GM04503 (cell line): ENCODE measurements at regions not wholly inside any gene's neighbourhood (a gene's known extent, or its start where the extent isn't known, plus 50 kb on each side); places are given as distances from the start of the nearest gene placed in this dataset.

Experiments
- DNase-seq: peaks from one replicate; pipeline ENCODE4 v3.0.0-alpha.2; 2012; ENCODE audit warnings: low read depth

DNA sequence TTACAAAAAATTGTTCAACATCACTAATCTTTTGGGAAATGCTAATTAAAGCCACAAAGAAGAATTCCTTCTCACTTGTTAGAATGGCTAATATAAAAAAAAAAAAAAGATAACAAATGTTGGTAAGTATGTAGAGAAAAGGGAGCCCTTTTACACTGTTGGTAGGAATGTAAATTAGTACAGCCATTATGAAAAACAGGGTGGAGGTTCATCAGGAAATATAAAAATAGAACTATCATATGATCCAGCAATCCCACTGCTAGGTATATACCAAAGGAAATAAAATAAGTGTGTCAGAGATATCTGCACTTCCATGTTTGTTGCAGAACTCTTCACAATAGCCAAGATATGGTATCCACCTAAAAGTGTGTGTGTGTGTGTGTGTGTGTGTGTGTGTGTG, 83.5 kb upstream of the RGMB start:
- no peak for DNase-seq

DNA sequence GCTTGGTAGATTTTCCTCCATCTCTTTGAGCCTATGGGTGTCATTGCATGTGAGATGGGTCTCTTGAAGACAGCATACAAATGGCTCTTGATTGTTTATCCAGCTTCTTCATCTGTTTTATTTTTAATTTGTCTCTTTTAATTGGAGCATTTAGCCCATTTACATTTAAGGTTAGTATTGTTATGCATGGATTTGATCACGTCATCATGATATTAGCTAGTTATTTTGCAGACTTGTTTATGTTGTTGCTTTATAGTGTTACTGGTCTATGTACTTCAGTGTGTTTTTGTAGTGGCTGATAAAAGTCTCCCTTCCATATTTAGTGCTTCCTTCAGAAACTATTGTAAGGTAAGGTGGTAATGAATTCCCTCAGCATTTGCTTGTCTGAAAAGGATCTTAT, 78.6 kb upstream of the RGMB start:
- DNase-seq: no peak

DNA sequence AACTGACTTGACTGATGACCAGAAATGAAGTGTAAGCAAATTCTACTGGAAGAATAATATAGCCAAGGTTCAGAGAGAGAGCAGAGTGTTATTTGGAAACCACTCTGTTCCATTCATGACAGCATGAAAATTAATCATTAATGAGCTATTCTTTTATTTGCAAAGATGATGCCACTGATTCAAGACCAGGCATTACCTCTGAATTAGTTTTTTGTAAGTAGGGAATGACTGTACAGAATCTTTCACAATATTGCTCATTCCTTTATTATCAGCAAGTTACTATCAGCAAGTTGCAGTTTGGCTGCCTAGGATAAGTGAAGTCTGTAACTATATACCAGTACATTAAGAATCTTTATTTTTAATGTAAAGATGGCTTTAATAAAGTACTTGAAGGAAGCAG, 75.1 kb upstream of the RGMB start:
- no peak for DNase-seq

DNA sequence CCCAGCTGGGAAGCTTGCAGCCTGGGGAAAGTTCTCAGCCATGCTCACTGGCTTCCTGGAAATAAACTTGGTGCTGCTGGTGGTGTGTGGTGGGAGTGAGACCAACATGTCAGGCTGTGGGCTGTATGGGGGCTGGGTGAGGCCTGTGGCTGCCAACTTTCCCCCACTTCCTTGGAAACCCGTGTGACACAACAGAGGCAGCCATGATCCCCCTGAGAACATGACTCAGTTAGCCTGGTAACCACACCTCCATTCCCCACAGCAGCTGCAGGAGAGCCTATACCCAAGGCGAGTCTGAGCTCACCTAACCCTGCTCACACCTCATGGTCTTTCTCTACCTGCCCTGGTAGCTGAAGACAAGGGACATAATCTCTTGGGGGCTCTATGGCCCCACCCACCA, 72.7 kb upstream of the RGMB start:
- DNase-seq: no peak

DNA sequence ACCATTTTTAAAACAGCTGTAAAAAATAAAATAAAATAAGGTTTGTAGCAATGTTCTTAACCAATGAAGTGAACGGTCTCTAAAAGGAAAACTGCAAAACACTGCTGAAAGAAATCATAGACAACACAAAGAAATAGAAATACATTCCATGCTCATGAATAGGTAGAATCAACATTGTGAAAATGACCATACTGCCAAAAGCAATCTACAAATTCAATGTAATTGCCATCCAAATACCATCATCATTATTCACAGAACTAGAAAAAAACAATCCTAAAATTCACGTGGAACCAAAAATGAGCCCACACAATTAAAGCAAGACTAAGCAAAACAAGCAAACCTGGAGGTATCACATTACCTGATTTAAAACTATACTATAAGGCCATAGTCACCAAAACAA, 67.6 kb upstream of the RGMB start:
- peak; percentile 19 for DNase-seq

DNA sequence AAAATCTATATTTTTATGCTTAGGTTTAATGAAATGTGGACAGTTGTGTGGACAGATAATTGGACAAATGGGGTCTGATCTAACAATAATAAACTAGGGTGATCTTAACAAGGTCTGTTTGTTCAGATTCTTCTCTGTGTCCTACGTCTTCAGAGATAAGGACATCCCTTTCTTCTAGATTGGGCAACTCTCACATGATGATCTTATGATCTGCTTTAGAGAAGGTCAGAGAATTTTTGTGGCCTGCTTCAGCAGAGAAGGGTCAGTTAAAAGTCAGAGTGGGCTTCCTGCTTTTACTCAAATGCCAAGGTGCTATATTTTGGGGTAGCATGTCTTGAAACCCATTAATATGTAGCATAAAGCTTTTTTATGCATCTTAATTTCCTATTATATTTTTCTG, 63.8 kb upstream of the RGMB start:
- no peak for DNase-seq

DNA sequence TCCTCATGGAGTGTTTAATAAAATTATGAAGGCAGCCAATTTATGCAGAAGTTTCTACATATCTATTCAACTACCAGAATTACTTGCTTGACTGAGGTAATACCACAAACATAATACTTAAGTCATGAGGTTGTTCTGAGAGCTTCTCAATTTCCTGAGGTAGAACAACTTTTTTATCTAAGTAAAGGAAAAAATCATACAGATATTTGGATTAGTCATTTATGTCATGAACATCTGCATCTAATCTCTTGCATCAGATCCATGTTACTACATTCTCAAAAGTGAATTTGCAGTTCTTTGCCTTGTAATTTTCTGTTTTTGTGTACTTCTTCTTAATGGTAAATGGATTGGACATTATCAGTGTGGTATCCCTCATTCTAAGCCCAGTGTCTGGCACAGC, 60.4 kb upstream of the RGMB start:
- DNase-seq: no peak

DNA sequence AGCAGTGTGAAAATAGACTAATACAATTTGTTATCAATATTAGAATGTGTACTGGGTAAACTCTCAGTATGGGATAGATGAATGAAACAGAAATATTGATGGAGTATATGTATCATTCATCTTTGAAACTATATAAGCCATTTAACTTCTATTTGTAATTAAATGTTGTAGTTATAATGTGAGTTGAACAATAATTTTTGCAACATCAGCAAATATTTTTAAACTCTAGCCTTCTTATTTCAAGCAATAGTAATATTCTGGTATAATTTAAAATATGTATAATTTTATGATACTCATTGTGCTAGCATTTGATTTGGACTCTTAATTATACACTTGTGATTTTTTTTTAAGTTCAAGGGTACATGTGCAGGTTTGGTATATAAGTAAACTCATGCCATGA, 59.6 kb upstream of the RGMB start:
- DNase-seq: no peak

DNA sequence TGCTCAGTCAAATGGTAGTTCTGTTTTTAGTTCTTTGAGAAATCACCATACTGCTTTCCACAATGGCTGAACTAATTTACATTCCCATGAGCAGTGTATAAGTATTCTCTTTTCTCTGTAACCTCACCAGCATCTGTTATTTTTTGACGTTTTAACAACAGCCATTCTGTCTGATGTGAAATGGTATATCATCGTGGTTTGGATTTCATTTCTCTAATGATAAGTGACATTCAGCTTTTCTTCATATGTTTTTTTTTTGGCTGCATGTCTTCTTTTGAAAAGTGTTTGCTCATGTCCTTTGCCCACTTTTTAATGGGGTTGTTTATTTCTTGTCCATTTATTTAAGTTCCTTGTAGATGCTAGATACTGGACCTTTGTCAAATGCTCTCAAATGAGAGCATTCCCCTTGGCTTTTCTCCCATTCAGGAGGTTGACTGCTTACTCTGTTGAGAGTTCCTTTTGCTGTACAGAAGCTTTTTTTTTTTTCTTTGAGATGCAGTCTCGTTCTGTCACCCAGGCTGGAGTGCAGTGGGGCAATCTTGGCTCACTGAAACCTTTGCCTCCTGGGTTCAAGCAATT, 58.7 kb upstream of the RGMB start:
- no peak for DNase-seq

DNA sequence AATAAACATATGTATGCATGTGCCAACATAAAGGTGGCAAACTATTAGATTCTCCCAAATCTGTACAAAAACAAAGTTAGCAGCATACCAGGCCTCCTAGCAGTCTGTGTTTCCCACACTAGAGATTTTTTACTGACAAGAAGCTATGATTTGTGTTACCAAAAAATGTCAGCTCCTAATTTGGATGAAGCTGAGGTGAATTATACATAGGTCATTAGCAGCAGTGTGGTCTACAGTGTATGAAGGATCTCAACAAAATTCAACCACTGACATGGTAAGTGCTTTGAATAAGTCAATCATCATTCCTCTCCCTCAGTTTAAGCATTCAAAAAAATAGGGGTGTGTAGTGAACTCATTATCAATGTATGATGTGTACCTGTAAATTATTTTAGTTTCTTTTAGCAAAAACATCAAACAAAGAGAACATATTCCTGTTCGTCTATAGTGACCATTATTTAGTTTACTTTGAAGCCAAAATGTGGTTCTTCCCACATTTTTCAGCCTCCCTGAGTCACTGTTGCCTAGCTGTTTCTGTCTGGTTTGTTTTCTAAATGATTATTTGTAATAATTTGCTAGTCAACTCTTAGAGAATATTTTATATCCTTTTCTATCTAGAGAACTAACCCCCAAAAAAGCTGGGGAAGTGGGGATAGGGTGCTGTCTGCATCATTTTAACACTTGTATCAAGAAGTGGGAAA, 52.1 kb upstream of the RGMB start:
- DNase-seq: peak; percentile 29

DNA sequence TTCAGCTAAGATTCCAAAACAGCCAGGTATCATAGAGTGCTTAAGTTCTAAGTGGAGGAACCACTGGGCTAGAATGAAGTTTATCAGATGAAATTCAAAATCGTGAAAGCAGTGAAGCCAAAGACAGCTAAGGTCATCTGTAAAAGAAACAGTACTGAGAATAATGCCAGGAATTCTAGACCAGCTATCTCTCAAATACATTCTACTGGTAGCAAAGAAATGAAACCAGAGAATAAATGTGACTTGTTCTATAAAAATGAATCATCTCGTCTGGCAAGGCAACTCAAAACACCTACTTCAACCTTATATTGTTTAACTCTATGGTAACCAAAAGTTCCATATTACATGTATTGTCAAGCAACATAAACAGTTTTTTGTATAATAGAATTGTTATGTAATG, 51.3 kb upstream of the RGMB start:
- DNase-seq: no peak

DNA sequence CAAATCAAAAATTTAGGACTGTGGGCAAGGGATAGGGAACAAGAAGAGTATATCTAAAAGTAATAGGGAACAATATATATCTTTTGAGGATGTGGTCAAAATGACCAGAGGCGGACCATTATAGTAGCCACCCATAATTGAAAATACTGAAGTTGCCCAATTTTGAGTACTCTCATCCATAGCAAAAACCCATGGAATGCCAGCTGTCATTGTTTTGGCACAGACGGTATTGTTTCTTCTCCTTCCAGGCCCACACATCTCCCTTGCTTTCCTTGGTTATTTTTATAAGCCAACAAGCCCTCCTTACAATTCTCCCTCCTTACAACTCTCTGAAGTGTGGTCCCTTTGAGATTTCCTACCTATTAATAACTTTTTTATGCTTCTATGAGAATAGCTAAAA, 50.4 kb upstream of the RGMB start:
- no peak for DNase-seq
